DOHH2 (cell line): ENCODE measurements at regions not wholly inside any gene's neighbourhood (a gene's known extent, or its start where the extent isn't known, plus 50 kb on each side); places are given as distances from the start of the nearest gene placed in this dataset.

ENCODE experiments used
- CTCF ChIP-seq: fragments of 200-600 bp; sonication (generic); IDR thresholded peaks from one replicate; pipeline ENCODE4 v1.5.1; 2014; ENCODE audit warnings: antibody characterized with exemption, mild to moderate bottlenecking, low read depth, low read length; ENCODE audit not compliant: poor library complexity, severe bottlenecking
- EZH2phosphoT487 ChIP-seq: fragments of 200-600 bp; sonication (generic); IDR thresholded peaks from 2 replicates; pipeline ENCODE4 v1.6.1; 2017; ENCODE audit warnings: borderline replicate concordance, mild to moderate bottlenecking, antibody characterized with exemption, low read length, moderate library complexity, mixed read lengths

GRCh38 chr17:79518585-79519523 is 92.0 kb downstream of the RBFOX3 start:
- no peak for TF ChIP-seq CTCF
- no peak for TF ChIP-seq EZH2phosphoT487
